ENCODE measurements at regions not wholly inside any gene's neighbourhood (a gene's known extent, or its start where the extent isn't known, plus 50 kb on each side); places are given as distances from the start of the nearest gene placed in this dataset.

GRCh38 chr14:34122081-34122480 is 171.2 kb upstream of the EGLN3 start:
- Histone ChIP-seq H4K20me1 (ENCODE audit: insufficient read depth, low read length) (no peaks in the 10 kb centered on the region), H3K9ac (ENCODE audit: low read length) (no peak overlapping the region), H3K27me3 (ENCODE audit: low read depth, low read length) (peaks cover 14% of the 10 kb centered on the region; the same call in 1 of the 2 replicates), H2AFZ (ENCODE audit: low read depth, low read length) (no peak overlapping the region), H3K36me3 (replicated peaks; ENCODE audit: low read depth, low read length) (no peaks in the 10 kb centered on the region), H3K27ac (ENCODE audit: low read length) (no peak overlapping the region), H3K9me3 (ENCODE audit: insufficient read depth, low read length) (no peaks in the 10 kb centered on the region), H3K4me2 (ENCODE audit: low read length) (no peak overlapping the region), H3K4me1 (ENCODE audit: low read length) (no peaks in the 10 kb centered on the region), H3K79me2 (ENCODE audit: low read length) (no peaks in the 10 kb centered on the region), H3K4me3 (ENCODE audit: low read length) (no peak overlapping the region)
- no peak for TF ChIP-seq CTCF (IDR thresholded peaks at IDR 0.05; ENCODE audit: low read depth, low read length)
- no peak for TF ChIP-seq EZH2phosphoT487 (IDR thresholded peaks at IDR 0.05; ENCODE audit: low read depth)

- TF ChIP-seq EZH2phosphoT487 (IDR thresholded peaks at IDR 0.05; ENCODE audit: low read depth) (no peak), CTCF (IDR thresholded peaks at IDR 0.05; ENCODE audit: low read depth, low read length) (no peak)
- H4K20me1 ChIP-seq (ENCODE audit: insufficient read depth, low read length): no peaks in the 10 kb centered on the region
- H2AFZ ChIP-seq (ENCODE audit: low read depth, low read length): no peak overlapping the region
- H3K4me1 ChIP-seq (ENCODE audit: low read length): no peaks in the 10 kb centered on the region
- H3K9ac ChIP-seq (ENCODE audit: low read length): no peak overlapping the region
- no peaks in the 10 kb centered on the region for H3K36me3 ChIP-seq (replicated peaks; ENCODE audit: low read depth, low read length)
- H3K79me2 ChIP-seq (ENCODE audit: low read length): no peaks in the 10 kb centered on the region
- no peaks in the 10 kb centered on the region; the same call in 1 of the 2 replicates for H3K9me3 ChIP-seq (ENCODE audit: insufficient read depth, low read length)
- H3K4me3 ChIP-seq (ENCODE audit: low read length): no peak overlapping the region
- H3K27me3 ChIP-seq (ENCODE audit: low read depth, low read length): peaks cover 14% of the 10 kb centered on the region; the same call in 1 of the 2 replicates
- H3K27ac ChIP-seq (ENCODE audit: low read length): no peak overlapping the region
- no peak overlapping the region for H3K4me2 ChIP-seq (ENCODE audit: low read length)
These were observed 169.5 kb upstream of the EGLN3 start for GRCh38 chr14:34120185-34120977.

- Histone ChIP-seq H3K4me2 (ENCODE audit: low read length) (no peak overlapping the region), H3K9ac (ENCODE audit: low read length) (no peak overlapping the region), H3K27me3 (ENCODE audit: low read depth, low read length) (peaks cover 14% of the 10 kb centered on the region; the same call in 1 of the 2 replicates), H3K4me1 (ENCODE audit: low read length) (no peaks in the 10 kb centered on the region), H3K36me3 (replicated peaks; ENCODE audit: low read depth, low read length) (no peaks in the 10 kb centered on the region), H2AFZ (ENCODE audit: low read depth, low read length) (no peak overlapping the region), H3K27ac (ENCODE audit: low read length) (no peak overlapping the region), H4K20me1 (ENCODE audit: insufficient read depth, low read length) (no peaks in the 10 kb centered on the region), H3K4me3 (ENCODE audit: low read length) (no peak overlapping the region), H3K9me3 (ENCODE audit: insufficient read depth, low read length) (no peaks in the 10 kb centered on the region; the same call in 1 of the 2 replicates), H3K79me2 (ENCODE audit: low read length) (no peaks in the 10 kb centered on the region)
- TF ChIP-seq CTCF (IDR thresholded peaks at IDR 0.05; ENCODE audit: low read depth, low read length) (no peak), EZH2phosphoT487 (IDR thresholded peaks at IDR 0.05; ENCODE audit: low read depth) (no peak)
These were observed 168.4 kb upstream of the EGLN3 start for GRCh38 chr14:34119107-34119858.

GRCh38 chr14:34113991-34114390 is 163.1 kb upstream of the EGLN3 start:
- no peaks in the 10 kb centered on the region for H3K4me1 ChIP-seq (ENCODE audit: low read length)
- no peak overlapping the region for H3K4me2 ChIP-seq (ENCODE audit: low read length)
- H2AFZ ChIP-seq (ENCODE audit: low read depth, low read length): no peak overlapping the region
- no peaks in the 10 kb centered on the region; the same call in 1 of the 2 replicates for H3K27me3 ChIP-seq (ENCODE audit: low read depth, low read length)
- no peaks in the 10 kb centered on the region for H3K36me3 ChIP-seq (replicated peaks; ENCODE audit: low read depth, low read length)
- H3K9me3 ChIP-seq (ENCODE audit: insufficient read depth, low read length): no peaks in the 10 kb centered on the region; the same call in 1 of the 2 replicates
- no peak overlapping the region for H3K4me3 ChIP-seq (ENCODE audit: low read length)
- H3K27ac ChIP-seq (ENCODE audit: low read length): no peak overlapping the region
- H3K9ac ChIP-seq (ENCODE audit: low read length): no peak overlapping the region
- TF ChIP-seq CTCF (IDR thresholded peaks at IDR 0.05; ENCODE audit: low read depth, low read length) (no peak), EZH2phosphoT487 (IDR thresholded peaks at IDR 0.05; ENCODE audit: low read depth) (no peak)
- H3K79me2 ChIP-seq (ENCODE audit: low read length): no peaks in the 10 kb centered on the region
- H4K20me1 ChIP-seq (ENCODE audit: insufficient read depth, low read length): no peaks in the 10 kb centered on the region

All from OCI-LY3 (cell line).